ENCODE measurements at regions not wholly inside any gene's neighbourhood (a gene's known extent, or its start where the extent isn't known, plus 50 kb on each side); places are given as distances from the start of the nearest gene placed in this dataset.

GRCh38 chr5:44952376-44952775, 143.6 kb downstream of the MRPS30 start:
- TF ChIP-seq CTCF (IDR thresholded peaks at IDR 0.05; ENCODE audit: low read depth, low read length, poor library complexity, severe bottlenecking) (peak; percentile 73), EZH2phosphoT487 (IDR thresholded peaks at IDR 0.05; ENCODE audit: borderline replicate concordance, low read length) (no peak)
